Hepatocyte (in vitro differentiated cells): ENCODE measurements at regions not wholly inside any gene's neighbourhood (a gene's known extent, or its start where the extent isn't known, plus 50 kb on each side); places are given as distances from the start of the nearest gene placed in this dataset.

Experiments used
- EZH2 ChIP-seq: fragments of 200-600 bp; sonication (generic); IDR thresholded peaks from 2 replicates; pipeline ENCODE4 v1.6.1; 2016; ENCODE audit warnings: antibody characterized with exemption, mild to moderate bottlenecking, borderline replicate concordance
- EZH2phosphoT487 ChIP-seq: fragments of 200-600 bp; sonication (generic); IDR thresholded peaks from one replicate; pipeline ENCODE4 v1.6.1; 2018; ENCODE audit warnings: antibody characterized with exemption, mild to moderate bottlenecking, low read depth, moderate library complexity; ENCODE audit not compliant: unreplicated experiment, severe bottlenecking
- TF ChIP-seq, protein P1 (sequence below): fragments of 200-600 bp; sonication (generic); IDR thresholded peaks from 2 replicates; pipeline ENCODE4 v1.5.1; 2016; ENCODE audit warnings: antibody characterized with exemption, mild to moderate bottlenecking; ENCODE audit not compliant: poor library complexity

DNA sequence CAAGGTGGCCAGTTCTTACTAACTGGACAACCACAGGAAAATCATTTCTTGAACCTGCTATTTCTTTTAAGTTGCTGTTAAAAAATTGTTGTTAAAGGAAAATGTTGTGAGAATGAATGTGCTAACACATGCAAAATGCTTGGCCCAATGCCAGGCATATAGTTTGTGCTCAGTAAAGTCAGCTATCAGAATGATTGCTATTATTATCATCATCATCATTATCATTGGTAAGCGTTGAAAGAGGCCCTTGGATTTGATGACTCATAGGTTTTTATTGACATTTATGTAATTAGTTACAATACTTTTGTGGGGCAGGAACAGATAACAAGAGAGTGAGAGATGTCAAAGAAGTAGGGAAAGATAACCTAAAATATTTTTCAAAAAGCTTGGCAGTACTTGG lies 394.2 kb upstream of the ZEB2 start:
- TF ChIP-seq, protein P1, sequence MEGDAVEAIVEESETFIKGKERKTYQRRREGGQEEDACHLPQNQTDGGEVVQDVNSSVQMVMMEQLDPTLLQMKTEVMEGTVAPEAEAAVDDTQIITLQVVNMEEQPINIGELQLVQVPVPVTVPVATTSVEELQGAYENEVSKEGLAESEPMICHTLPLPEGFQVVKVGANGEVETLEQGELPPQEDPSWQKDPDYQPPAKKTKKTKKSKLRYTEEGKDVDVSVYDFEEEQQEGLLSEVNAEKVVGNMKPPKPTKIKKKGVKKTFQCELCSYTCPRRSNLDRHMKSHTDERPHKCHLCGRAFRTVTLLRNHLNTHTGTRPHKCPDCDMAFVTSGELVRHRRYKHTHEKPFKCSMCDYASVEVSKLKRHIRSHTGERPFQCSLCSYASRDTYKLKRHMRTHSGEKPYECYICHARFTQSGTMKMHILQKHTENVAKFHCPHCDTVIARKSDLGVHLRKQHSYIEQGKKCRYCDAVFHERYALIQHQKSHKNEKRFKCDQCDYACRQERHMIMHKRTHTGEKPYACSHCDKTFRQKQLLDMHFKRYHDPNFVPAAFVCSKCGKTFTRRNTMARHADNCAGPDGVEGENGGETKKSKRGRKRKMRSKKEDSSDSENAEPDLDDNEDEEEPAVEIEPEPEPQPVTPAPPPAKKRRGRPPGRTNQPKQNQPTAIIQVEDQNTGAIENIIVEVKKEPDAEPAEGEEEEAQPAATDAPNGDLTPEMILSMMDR = no peak
- TF ChIP-seq EZH2 (no peak), EZH2phosphoT487 (no peak)
